Spleen (tissue), 11 donors: ENCODE measurements at regions not wholly inside any gene's neighbourhood (a gene's known extent, or its start where the extent isn't known, plus 50 kb on each side); places are given as distances from the start of the nearest gene placed in this dataset.

Source experiments
- DNase-seq: peaks from one replicate; pipeline ENCODE4 v3.0.0-alpha.2; 2020
- H3K27ac ChIP-seq, 8 donors: fragments of 200-600 bp; sonication (generic) in 7 of 8; 1 replicate in 4 of 8; 2 replicates in 4 of 8; pipeline versions ENCODE4 v1.5.0 to v1.8.0; 2016 to 2021; ENCODE audit warnings: inconsistent platforms in 4 of 8, mild to moderate bottlenecking in 4 of 8, moderate library complexity in 1 of 8
- H3K27me3 ChIP-seq, 7 donors: fragments of 200-600 bp; sonication (generic) in 6 of 7; replicated peaks in 1 of 7; 1 replicate in 4 of 7; 2 replicates in 3 of 7; pipeline versions ENCODE4 v1.5.0 to v1.8.0; 2016 to 2021; ENCODE audit warnings: inconsistent platforms in 3 of 7, mild to moderate bottlenecking in 1 of 7
- H3K36me3 ChIP-seq, 6 donors: fragments of 200-600 bp; sonication (generic) in 5 of 6; 1 replicate in 4 of 6; 2 replicates in 2 of 6; pipeline versions ENCODE4 v1.5.0 to v1.8.0; 2016 to 2021; ENCODE audit warnings: inconsistent platforms in 2 of 6
- H3K4me1 ChIP-seq, 6 donors: fragments of 200-600 bp; sonication (generic) in 5 of 6; 1 replicate in 3 of 6; 2 replicates in 3 of 6; pipeline versions ENCODE4 v1.5.0 to v1.8.0; 2016 to 2021; ENCODE audit warnings: inconsistent platforms in 3 of 6
- H3K4me3 ChIP-seq, 8 donors: fragments of 200-600 bp; sonication (generic) in 7 of 8; 1 replicate in 4 of 8; 2 replicates in 4 of 8; pipeline versions ENCODE4 v1.5.0 to v1.8.0; 2016 to 2021; ENCODE audit warnings: inconsistent platforms in 4 of 8, mild to moderate bottlenecking in 4 of 8, moderate library complexity in 2 of 8
- H3K9me3 ChIP-seq, 8 donors: fragments of 200-600 bp; sonication (generic) in 7 of 8; 1 replicate in 4 of 8; 2 replicates in 4 of 8; pipeline versions ENCODE4 v1.5.0 to v1.8.0; 2016 to 2021; ENCODE audit warnings: inconsistent platforms in 4 of 8
- CTCF ChIP-seq, 11 experiments: fragments of 200-600 bp in 7 of 11; fragments of 450-650 bp in 4 of 11; sonication (generic) in 4 of 11; IDR thresholded peaks in 8 of 11; conservative IDR thresholded peaks in 3 of 11; 1 replicate in 7 of 11; 2 replicates in 4 of 11; pipeline versions ENCODE4 v1.4.0 to v1.8.0; 2016 to 2021; ENCODE audit warnings: antibody characterized with exemption in 11 of 11, inconsistent platforms in 4 of 11, mild to moderate bottlenecking in 1 of 11
- POLR2A ChIP-seq, 3 donors: fragments of 450-650 bp; IDR thresholded peaks; one replicate each; pipeline ENCODE4 v1.5.1; 2017; ENCODE audit warnings: antibody characterized with exemption in 3 of 3, mild to moderate bottlenecking in 1 of 3
- POLR2AphosphoS5 ChIP-seq, 3 donors: sonication (generic); formaldehyde crosslinking; IDR thresholded peaks; one replicate each; pipeline ENCODE4 v1.5.1; 2017; ENCODE audit warnings: antibody characterized with exemption in 3 of 3
- WGBS, 5 donors: extraction: QIAGEN DNeasy Blood & Tissue Kit in 3 of 5; methylation state at CpG; one replicate each; pipeline versions ENCODE4 v1.1.5 to v1.1.7; 2013 to 2018; 5-methylcytosine and 5-hydroxymethylcytosine counted together
- intact Hi-C: fragments of 100-400 bp; cut with DNase I; formaldehyde crosslinking; loops from one replicate; pipeline ENCODE4 v1.15.0; 2023; ENCODE audit warnings: low total_unique reads
- donor health status: healthy with polysubstance abuse.
- donor health status: DM: no; HTN: no; CAD: no; lungs with moderate emphysema.
- donor health status: DM: no; HTN: no; CAD: no.
- donor health status: Bipolar disorder and iron deficiency.
- donor health status: healthy.
- donor health status: DM: no; HTN: no; CAD: no.
- donor health status: DM: yes; HTN: yes; CAD: no.

GRCh38 chr17:14437176-14437575, 136.3 kb downstream of the HS3ST3B1 start:
- WGBS, 5 donors, result 58 to 73% (median 64%) methylated on average over 4 of the region's 4 CpGs

GRCh38 chr17:14436266-14436665, 135.4 kb downstream of the HS3ST3B1 start:
- no peak overlapping the region for H3K4me3 ChIP-seq
- intact Hi-C loops, result no loop called here
- TF ChIP-seq CTCF (IDR thresholded peaks at IDR 0.05 in 8 of 11, conservative IDR thresholded peaks at IDR 0.05 in 3 of 11) (no peak), POLR2A (IDR thresholded peaks at IDR 0.05) (no peak), POLR2AphosphoS5 (IDR thresholded peaks at IDR 0.05) (no peak)
- DNase-seq, result no peak
- H3K36me3 ChIP-seq, result no peaks in the 10 kb centered on the region
- WGBS, 5 donors, result 91 to 98% (median 94%) methylated on average over 4 of the region's 4 CpGs
- no peaks in the 10 kb centered on the region for H3K27me3 ChIP-seq
- H3K27ac ChIP-seq, result no peak overlapping the region
- H3K4me1 ChIP-seq, result peaks cover 0 to 19% (median 13%) of the 10 kb centered on the region in 6 donors
- no peaks in the 10 kb centered on the region for H3K9me3 ChIP-seq

More at GRCh38 chr17:14437176-14437575, 136.3 kb downstream of the HS3ST3B1 start:
- Histone ChIP-seq H3K4me3 (no peak overlapping the region), H3K27ac (no peak overlapping the region), H3K36me3 (no peaks in the 10 kb centered on the region), H3K4me1 (peaks cover 0 to 19% (median 13%) of the 10 kb centered on the region in 6 donors), H3K27me3 (no peaks in the 10 kb centered on the region), H3K9me3 (no peaks in the 10 kb centered on the region)
- DNase-seq, result no peak
- intact Hi-C loops, result no loop called here
- TF ChIP-seq CTCF (IDR thresholded peaks at IDR 0.05 in 8 of 11, conservative IDR thresholded peaks at IDR 0.05 in 3 of 11) (no peak), POLR2AphosphoS5 (IDR thresholded peaks at IDR 0.05) (no peak), POLR2A (IDR thresholded peaks at IDR 0.05) (no peak)

- TF ChIP-seq POLR2AphosphoS5 (IDR thresholded peaks at IDR 0.05) (no peak), CTCF (IDR thresholded peaks at IDR 0.05 in 8 of 11, conservative IDR thresholded peaks at IDR 0.05 in 3 of 11) (no peak), POLR2A (IDR thresholded peaks at IDR 0.05) (no peak)
- Histone ChIP-seq H3K27ac (no peak overlapping the region), H3K4me1 (peaks cover 0 to 27% (median 15%) of the 10 kb centered on the region in 6 donors), H3K9me3 (no peaks in the 10 kb centered on the region), H3K36me3 (no peaks in the 10 kb centered on the region), H3K4me3 (no peak overlapping the region), H3K27me3 (no peaks in the 10 kb centered on the region)
- DNase-seq, result no peak
- intact Hi-C loops, result no loop called here
Measured at GRCh38 chr17:14434506-14434905, 133.6 kb downstream of the HS3ST3B1 start.

GRCh38 chr17:14432079-14432478, 131.2 kb downstream of the HS3ST3B1 start:
- DNase-seq, result no peak
- no peaks in the 10 kb centered on the region for H3K9me3 ChIP-seq
- no peak overlapping the region for H3K4me3 ChIP-seq
- H3K36me3 ChIP-seq, result no peaks in the 10 kb centered on the region
- peaks cover 0 to 47% (median 35%) of the 10 kb centered on the region in 6 donors for H3K4me1 ChIP-seq
- intact Hi-C loops, result no loop called here
- TF ChIP-seq POLR2AphosphoS5 (IDR thresholded peaks at IDR 0.05), result no peak
- no peak for TF ChIP-seq POLR2A (IDR thresholded peaks at IDR 0.05)
- no peak for TF ChIP-seq CTCF (IDR thresholded peaks at IDR 0.05 in 8 of 11, conservative IDR thresholded peaks at IDR 0.05 in 3 of 11)
- H3K27me3 ChIP-seq, result no peaks in the 10 kb centered on the region
- 73 to 85% (median 76%) methylated on average over 2 of the region's 2 CpGs for WGBS, 5 donors
- H3K27ac ChIP-seq, result no peak overlapping the region
